Endothelial cell of umbilical vein (primary cell): ENCODE measurements at regions not wholly inside any gene's neighbourhood (a gene's known extent, or its start where the extent isn't known, plus 50 kb on each side); places are given as distances from the start of the nearest gene placed in this dataset.
A peak's percentile ranks its signal among the peaks of the same experiment; 100 is the strongest.
"Not testable (repeated sequence)": the region's sequence is repeated elsewhere in the genome, so short reads cannot be mapped to it uniquely, and the experiment has no call there.

Source experiments
- BruUV-seq: library from RNA; stranded (reverse); fragments of 400-500 nt; replicated peaks from 2 replicates; lab custom pipeline; 2021; lab: Mats Ljungman, UMichigan
- CTCF ChIA-PET: fragments of 300-600, 350-600 bp; sonication (Branson Sonifier 250); formaldehyde crosslinking; loops from one replicate; lab custom pipeline; 2021; ENCODE audit warnings: antibody characterized with exemption, inconsistent platforms; lab: Charles Lee
- POLR2A ChIA-PET: fragments of 300-600, 350-600 bp; sonication (Branson Sonifier 250); formaldehyde crosslinking; loops from one replicate; lab custom pipeline; 2021; ENCODE audit warnings: antibody characterized with exemption, inconsistent platforms; lab: Charles Lee
- DNase-seq: peaks from one replicate; pipeline ENCODE4 v3.0.0-alpha.2; 2011; ENCODE audit warnings: low read depth, low spot score
- FAIRE-seq: peaks from 2 replicates; lab custom pipeline; 2011; peaks lifted over from hg19 to GRCh38; lab: Jason Lieb, UNC
- H2AFZ ChIP-seq: 2 replicates; pipeline ENCODE4 v1.6.0; 2012; ENCODE audit warnings: low read depth, low read length, control low read depth, inconsistent platforms
- H3K27ac ChIP-seq: 2 replicates; pipeline ENCODE4 v1.5.1; 2011; ENCODE audit warnings: low read depth, mild to moderate bottlenecking, control low read depth, low read length, moderate library complexity; ENCODE audit not compliant: insufficient read depth
- H3K27me3 ChIP-seq, 2 experiments: 2 replicates each; pipeline versions ENCODE4 v1.6.0 to v1.6.1; 2011; ENCODE audit warnings: low read length in 2 of 2, mixed read lengths in 1 of 2; ENCODE audit not compliant: control insufficient read depth in 2 of 2, insufficient read depth in 2 of 2
- H3K36me3 ChIP-seq, 2 experiments: 2 replicates in 1 of 2; 3 replicates in 1 of 2; pipeline ENCODE4 v1.5.1; 2011; ENCODE audit warnings: low read length in 2 of 2, mild to moderate bottlenecking in 1 of 2, moderate library complexity in 1 of 2; ENCODE audit not compliant: control insufficient read depth in 2 of 2, insufficient read depth in 2 of 2; ENCODE audit errors: extremely low read depth in 1 of 2
- H3K4me1 ChIP-seq: 3 replicates; pipeline ENCODE4 v1.5.1; 2011; ENCODE audit warnings: mild to moderate bottlenecking, low read length; ENCODE audit not compliant: control insufficient read depth, insufficient read depth; ENCODE audit errors: extremely low read depth
- H3K4me2 ChIP-seq: 2 replicates; pipeline ENCODE4 v1.6.1; 2011; ENCODE audit warnings: low read length, control low read depth, mixed read lengths; ENCODE audit not compliant: insufficient read depth
- H3K4me3 ChIP-seq, 3 experiments: fragments of 200-600 bp in 1 of 3; sonication (generic), shearing (Covaris generic) in 1 of 3; replicated peaks in 1 of 3; 2 replicates each; pipeline ENCODE4 v1.5.1; 2011 to 2016; ENCODE audit warnings: control low read depth in 3 of 3, low read length in 3 of 3, mild to moderate bottlenecking in 2 of 3, inconsistent platforms in 1 of 3, low read depth in 1 of 3, moderate library complexity in 1 of 3; ENCODE audit not compliant: insufficient read depth in 1 of 3
- H3K79me2 ChIP-seq: 2 replicates; pipeline ENCODE4 v1.6.0; 2012; ENCODE audit warnings: low read length, inconsistent platforms; ENCODE audit not compliant: control insufficient read depth, insufficient read depth
- H3K9ac ChIP-seq: replicated peaks from 2 replicates; pipeline ENCODE3; 2011; ENCODE audit warnings: low read length, control low read depth; ENCODE audit not compliant: insufficient read depth; ENCODE audit errors: extremely low read depth
- H3K9me1 ChIP-seq: replicated peaks from 3 replicates; pipeline ENCODE4 v1.6.0; 2011; ENCODE audit warnings: mild to moderate bottlenecking, low read length; ENCODE audit not compliant: control insufficient read depth, insufficient read depth; ENCODE audit errors: extremely low read depth
- H3K9me3 ChIP-seq: replicated peaks from 2 replicates; pipeline ENCODE4 v1.5.1; 2012; ENCODE audit warnings: low read length, inconsistent platforms; ENCODE audit not compliant: control insufficient read depth, insufficient read depth
- H4K20me1 ChIP-seq: replicated peaks from 2 replicates; pipeline ENCODE3; 2011; ENCODE audit warnings: mild to moderate bottlenecking, low read length; ENCODE audit not compliant: control insufficient read depth, insufficient read depth; ENCODE audit errors: extremely low read depth
- CTCF ChIP-seq, 2 donors: IDR thresholded peaks; 1 replicate in 1 of 2; 2 replicates in 1 of 2; pipeline ENCODE4 v1.5.1; 2011; ENCODE audit warnings: low read length in 2 of 2, mild to moderate bottlenecking in 2 of 2, moderate library complexity in 2 of 2, control low read depth in 1 of 2, inconsistent platforms in 1 of 2, low read depth in 1 of 2; ENCODE audit not compliant: insufficient read depth in 1 of 2; ENCODE audit errors: extremely low read depth in 1 of 2
- EZH2 ChIP-seq: IDR thresholded peaks from 2 replicates; pipeline ENCODE4 v1.6.1; 2012; ENCODE audit warnings: borderline replicate concordance, low read depth, mild to moderate bottlenecking, moderate library complexity, low read length, inconsistent platforms; ENCODE audit not compliant: severe bottlenecking
- GATA2 ChIP-seq: IDR thresholded peaks from 2 replicates; pipeline ENCODE4 v1.7.0; 2011; ENCODE audit warnings: low read depth, mild to moderate bottlenecking, moderate library complexity, mixed read lengths, low read length; ENCODE audit not compliant: insufficient read length, insufficient read depth
- JUN ChIP-seq: IDR thresholded peaks from 2 replicates; pipeline ENCODE4 v1.6.1; 2011; ENCODE audit warnings: borderline replicate concordance, low read depth; ENCODE audit not compliant: insufficient read length, insufficient read depth
- MAX ChIP-seq: IDR thresholded peaks from 2 replicates; pipeline ENCODE4 v1.6.1; 2011; ENCODE audit not compliant: insufficient read depth, insufficient read length
- MYC ChIP-seq: IDR thresholded peaks from one replicate; pipeline ENCODE4 v1.6.1; 2011; ENCODE audit warnings: mild to moderate bottlenecking, low read depth, low read length
- POLR2A ChIP-seq: IDR thresholded peaks from 2 replicates; pipeline ENCODE4 v1.6.1; 2012; ENCODE audit warnings: low read depth, mild to moderate bottlenecking, control low read depth, low read length
- POLR2AphosphoS5 ChIP-seq: IDR thresholded peaks from 2 replicates; pipeline ENCODE4 v1.6.1; 2012; ENCODE audit warnings: low read depth, mild to moderate bottlenecking, control low read depth, low read length, moderate library complexity; ENCODE audit not compliant: insufficient read depth
- dilution Hi-C: fragments of 300-500 bp; cut with MboI; formaldehyde crosslinking; loops from one replicate; pipeline ENCODE4 v1.15.0; 2019; ENCODE audit warnings: low sequenced_read_pairs; ENCODE audit not compliant: extremely low pct_ligation_motif_present
- intact Hi-C: fragments of 100-400 bp; cut with micrococcal nuclease; formaldehyde crosslinking; loops from one replicate; pipeline ENCODE4 v1.10.0; 2022

GRCh38 chr12:93008044-93008778 is 79.1 kb upstream of the EEA1 start:
- H3K27me3 ChIP-seq: no peaks in the 10 kb centered on the region
- dilution Hi-C loops (loop anchor here (25.0 kb wide), 1 partner anchor 379 kb away; the partner anchor contains the start of gene NUDT4), intact Hi-C loops (no loop called here)
- H4K20me1 ChIP-seq: no peaks in the 10 kb centered on the region
- H3K79me2 ChIP-seq: no peaks in the 10 kb centered on the region
- H3K4me2 ChIP-seq: no peak overlapping the region
- H3K36me3 ChIP-seq: no peaks in the 10 kb centered on the region
- ChIA-PET POLR2A (no interaction called here), CTCF (interaction anchor here (1.1 to 1.7 kb wide), 8 partner anchors 10 to 373 kb away, joined by 3 to 10 read pairs (median 4); no protein-coding TSS in a partner anchor)
- no peak for TF ChIP-seq JUN
- no peak for TF ChIP-seq MAX
- no peak for TF ChIP-seq CTCF (IDR thresholded peaks at IDR 0.05; ENCODE audit: extremely low read depth in 1 of 2, insufficient read depth in 1 of 2, low read depth in 1 of 2, low read length in 2 of 2)
- no peak for TF ChIP-seq POLR2A
- TF ChIP-seq GATA2: no peak
- TF ChIP-seq MYC: no peak
- no peak for TF ChIP-seq EZH2
- TF ChIP-seq POLR2AphosphoS5: no peak
- no peak overlapping the region for H3K4me3 ChIP-seq
- no peak overlapping the region for H3K27ac ChIP-seq
- BruUV-seq: no TSS peak
- H3K4me1 ChIP-seq: peaks cover 20% of the 10 kb centered on the region
- no peaks in the 10 kb centered on the region for H3K9me1 ChIP-seq
- FAIRE-seq (peak; percentile 28), DNase-seq (peak; percentile 42)
- H3K9me3 ChIP-seq: no peaks in the 10 kb centered on the region
- peak overlapping the region; percentile 67 for H2AFZ ChIP-seq
- H3K9ac ChIP-seq: no peak overlapping the region

GRCh38 chr12:93008880-93009279 is 79.8 kb upstream of the EEA1 start:
- DNase-seq, H3K27ac ChIP-seq, H3K79me2 ChIP-seq, H3K9me1 ChIP-seq, intact Hi-C loops, POLR2A ChIA-PET, H3K4me2 ChIP-seq, BruUV-seq, H3K9me3 ChIP-seq, FAIRE-seq, H3K4me3 ChIP-seq, H2AFZ ChIP-seq, H3K9ac ChIP-seq, H3K36me3 ChIP-seq, H4K20me1 ChIP-seq, H3K27me3 ChIP-seq: not testable (repeated sequence)
- dilution Hi-C loops: loop anchor here (25.0 kb wide), 1 partner anchor 378 kb away; the partner anchor contains the start of gene NUDT4
- H3K4me1 ChIP-seq: peaks cover 16% of the 10 kb centered on the region
- CTCF ChIA-PET: interaction anchor here (1.0 to 1.7 kb wide), 5 partner anchors 13 to 411 kb away, joined by 3 to 10 read pairs (median 4); no protein-coding TSS in a partner anchor
